Stimulated activated CD8-positive, alpha-beta memory T cell treated with anti-CD3 and anti-CD28 coated beads, Interleukin-4, amount 100 ng/mL, for 1 hour (primary cell): ENCODE measurements at regions not wholly inside any gene's neighbourhood (a gene's known extent, or its start where the extent isn't known, plus 50 kb on each side); places are given as distances from the start of the nearest gene placed in this dataset.

Experiments
- DNase-seq, 2 donors: peaks; one replicate each; pipeline ENCODE4 v3.0.0-alpha.2; 2020; ENCODE audit warnings: low read depth in 2 of 2, low spot score in 1 of 2

- no peak for DNase-seq
Measured at GRCh38 chr7:25832929-25833328, 319.1 kb upstream of the NFE2L3 start.

DNA sequence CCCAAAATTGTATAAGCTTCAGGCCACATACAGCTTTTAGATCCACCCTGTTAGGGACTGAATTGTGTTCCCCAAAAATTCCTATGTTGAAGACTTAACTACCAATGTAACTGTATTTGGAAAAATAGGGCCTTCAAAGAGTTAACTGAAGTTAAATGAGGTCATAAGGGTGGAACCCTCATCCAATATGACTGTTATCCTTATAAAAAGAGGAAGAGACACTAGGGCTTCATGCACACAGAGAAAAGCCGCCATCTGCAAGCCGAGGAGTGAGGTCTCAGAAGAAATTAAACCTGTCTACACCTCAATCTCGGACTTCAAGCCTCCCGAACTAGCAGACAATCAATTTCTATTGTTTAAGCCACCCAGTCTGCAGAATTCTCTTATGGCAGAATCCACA is 317.9 kb upstream of the NFE2L3 start:
- no peak for DNase-seq

- no peak for DNase-seq
Measured at GRCh38 chr7:25835197-25835596, 316.8 kb upstream of the NFE2L3 start.

DNA sequence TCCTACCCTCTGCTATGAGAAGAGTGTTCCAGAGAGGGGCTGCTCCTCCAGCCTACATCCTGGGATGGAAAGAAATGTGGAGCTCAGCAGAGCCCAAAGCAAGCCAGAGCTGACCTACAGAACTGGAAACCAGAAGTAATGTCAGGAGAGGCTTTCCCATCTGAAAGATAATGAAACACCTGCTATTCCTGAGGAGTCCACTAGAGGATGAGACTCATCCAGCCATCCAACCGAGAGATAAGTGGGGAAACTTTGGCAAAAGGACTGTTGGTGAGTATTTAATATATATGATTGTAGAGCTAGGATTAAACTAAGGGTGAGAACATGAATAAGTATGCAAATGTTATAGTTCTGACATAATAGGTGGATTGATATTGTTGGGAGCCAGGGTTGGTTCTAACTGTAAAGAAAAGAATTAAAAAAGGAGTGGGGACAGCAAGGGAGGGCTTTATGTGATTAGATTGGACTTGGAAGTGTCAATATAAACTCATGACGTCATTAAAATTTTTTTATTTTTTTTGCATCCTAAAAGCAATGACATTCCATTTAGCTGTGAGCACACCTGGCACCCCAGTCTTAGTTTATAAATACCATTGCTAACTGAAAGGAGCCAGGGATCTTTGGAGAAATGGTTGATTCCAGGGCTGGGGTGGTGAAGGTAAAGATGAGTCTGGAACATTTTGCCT is 312.8 kb upstream of the NFE2L3 start:
- DNase-seq: no peak

GRCh38 chr7:25840209-25840792 is 311.7 kb upstream of the NFE2L3 start:
- no peak for DNase-seq

- DNase-seq: no peak
Measured at GRCh38 chr7:25841575-25841974, 310.4 kb upstream of the NFE2L3 start.

DNA sequence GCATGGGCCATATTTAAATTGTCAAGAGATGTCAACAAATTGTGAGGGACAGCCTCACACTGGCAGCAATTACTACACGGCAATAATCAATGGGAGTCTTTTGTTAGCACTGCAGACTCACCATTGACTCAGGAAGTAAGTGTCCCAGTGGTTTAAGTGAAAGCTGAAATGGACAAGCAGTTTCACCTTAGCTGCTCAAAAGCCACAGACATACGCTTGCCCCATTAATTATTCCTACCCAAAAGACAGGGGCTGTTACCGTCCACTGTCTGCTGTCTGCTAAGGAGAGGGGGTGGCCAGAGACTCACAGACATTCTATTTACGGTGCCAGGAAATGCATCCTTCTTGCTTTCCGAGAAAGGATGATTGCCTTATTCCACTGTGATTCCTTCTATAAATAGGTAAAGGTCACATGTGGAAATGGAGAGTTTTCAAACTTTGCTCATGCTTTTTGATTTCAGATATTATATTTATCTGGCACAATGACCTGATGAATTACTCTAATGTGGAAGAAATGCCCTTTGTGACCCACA is 309.7 kb upstream of the NFE2L3 start:
- DNase-seq: no peak

GRCh38 chr7:25843467-25843866 is 308.5 kb upstream of the NFE2L3 start:
- no peak for DNase-seq

GRCh38 chr7:25844102-25844870 is 307.7 kb upstream of the NFE2L3 start:
- no peak for DNase-seq

- no peak for DNase-seq
Measured at GRCh38 chr7:25845464-25845863, 306.5 kb upstream of the NFE2L3 start.

- DNase-seq: no peak
Measured at GRCh38 chr7:25846722-25847121, 305.3 kb upstream of the NFE2L3 start.

GRCh38 chr7:25847336-25848070 is 304.5 kb upstream of the NFE2L3 start:
- DNase-seq: no peak

- DNase-seq: no peak
Measured at GRCh38 chr7:25849500-25850184, 302.4 kb upstream of the NFE2L3 start.

DNA sequence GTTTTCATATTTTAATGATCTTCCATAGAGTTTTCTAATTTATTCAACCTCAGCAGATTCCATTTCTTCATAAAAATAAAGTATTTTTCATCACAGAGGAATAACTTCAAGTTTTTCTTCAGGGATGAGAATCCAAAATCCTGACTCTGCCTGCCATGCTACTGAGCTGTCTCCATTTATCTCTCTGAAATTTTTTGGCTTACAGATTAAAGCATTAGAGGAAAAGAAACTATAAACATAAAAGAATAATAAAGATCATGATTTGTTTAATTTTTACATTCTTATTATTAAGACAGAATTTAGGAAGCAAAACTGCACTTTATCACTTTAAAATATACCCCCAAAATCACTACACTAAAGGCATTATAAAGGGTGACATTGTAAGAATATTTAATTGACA is 301.8 kb upstream of the NFE2L3 start:
- no peak for DNase-seq

DNA sequence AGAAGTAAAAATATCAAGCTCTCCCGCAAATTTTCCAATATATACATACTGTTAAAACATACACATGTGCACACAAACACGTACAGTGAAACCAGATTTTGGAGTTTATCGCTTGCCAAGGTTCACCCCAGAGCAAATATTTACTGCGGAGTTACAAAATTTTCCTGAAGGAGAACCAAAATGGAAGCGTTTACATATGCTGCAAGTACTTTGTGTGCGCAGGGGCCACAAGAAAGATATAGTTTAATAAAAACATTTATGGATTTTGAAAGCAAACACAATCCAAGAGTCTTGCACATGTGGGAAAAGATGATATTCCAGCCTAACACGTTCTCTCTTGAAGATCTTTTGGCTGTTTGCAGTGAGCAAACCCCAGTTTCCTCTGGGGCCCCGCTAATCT is 301.3 kb upstream of the NFE2L3 start:
- no peak for DNase-seq

DNA sequence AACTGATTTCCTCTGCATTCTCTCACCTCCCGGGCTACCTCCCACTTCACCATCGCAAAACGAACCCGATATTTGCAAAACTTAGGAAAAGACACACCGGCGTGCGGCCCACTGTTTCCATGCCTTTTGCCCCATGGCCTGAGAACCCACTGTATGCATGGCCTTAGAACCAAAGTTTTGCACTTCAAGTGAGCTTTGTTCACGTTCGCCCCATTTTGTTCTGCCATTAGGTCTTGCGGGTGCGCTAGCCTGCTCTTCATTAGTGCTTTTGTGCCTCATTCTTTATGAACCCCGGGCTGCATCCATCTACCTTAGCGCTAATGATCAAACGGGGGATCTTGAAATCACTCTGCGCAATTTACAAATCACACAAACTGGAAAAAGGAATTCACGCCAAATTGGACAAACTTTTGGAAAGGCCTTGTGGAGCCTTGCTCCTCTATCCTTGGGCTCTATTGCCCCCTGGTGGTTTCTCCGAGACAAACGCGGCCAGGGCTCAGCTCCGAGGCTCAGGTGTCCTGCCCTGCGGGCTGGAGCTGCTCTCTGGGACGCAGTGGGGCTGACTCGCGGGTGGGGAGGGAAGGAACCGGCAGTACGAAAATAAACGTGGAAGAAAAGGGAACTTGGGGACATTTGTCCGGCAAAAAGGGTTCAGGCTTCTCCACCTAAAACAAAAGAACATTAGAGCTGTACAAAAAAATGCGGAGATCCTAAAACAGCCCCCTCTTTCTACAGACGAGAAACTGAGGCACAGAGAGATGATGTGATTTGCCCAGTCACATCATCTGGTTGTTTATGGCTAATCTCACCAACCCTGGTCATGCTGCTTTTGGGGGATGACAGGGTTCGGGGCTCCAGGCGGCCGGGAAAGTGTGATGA is 300.4 kb upstream of the NFE2L3 start:
- DNase-seq: peak in 1 of 2 donors; percentile 21

- no peak for DNase-seq
Measured at GRCh38 chr7:25852211-25852938, 299.6 kb upstream of the NFE2L3 start.

DNA sequence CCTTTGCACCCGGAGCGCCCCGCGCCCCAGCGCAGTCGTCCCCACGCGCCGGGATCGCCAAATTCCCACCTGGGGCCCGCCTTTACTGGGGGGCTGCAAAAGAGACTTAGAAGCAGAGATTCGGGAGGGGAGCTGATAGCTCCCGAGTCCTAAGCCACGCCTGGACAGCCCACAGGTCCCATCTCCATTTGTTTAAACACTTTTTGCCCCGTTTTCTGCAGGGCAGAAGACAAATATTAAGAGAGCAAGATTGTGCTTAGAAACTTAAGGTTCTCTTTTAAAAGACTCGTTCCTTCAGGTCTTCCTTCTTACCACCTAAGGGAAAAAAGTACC is 299.1 kb upstream of the NFE2L3 start:
- no peak for DNase-seq

- DNase-seq: no peak
Measured at GRCh38 chr7:25853314-25853713, 298.7 kb upstream of the NFE2L3 start.
